HEK293 (cell line): ENCODE measurements at regions not wholly inside any gene's neighbourhood (a gene's known extent, or its start where the extent isn't known, plus 50 kb on each side); places are given as distances from the start of the nearest gene placed in this dataset.

Source experiments
- CTCF ChIA-PET: fragments of 350-600 bp; formaldehyde crosslinking; extraction: SDS; loops from one replicate; lab custom pipeline; 2021; ENCODE audit warnings: antibody characterized with exemption; lab: Yijun Ruan, JAX
- POLR2A ChIA-PET: fragments of 300-600 bp; formaldehyde crosslinking; extraction: SDS; loops from one replicate; lab custom pipeline; 2020; ENCODE audit warnings: antibody characterized with exemption, inconsistent platforms; lab: Yijun Ruan, JAX
- H3K27ac ChIP-seq: fragments of 200-500 bp; sonication (Bioruptor generic); 2 replicates; pipeline ENCODE4 v1.5.1; 2014; ENCODE audit warnings: low read depth, low read length, control low read depth, inconsistent platforms; ENCODE audit errors: extremely low read depth
- H3K36me3 ChIP-seq, 2 experiments: fragments of 200-500 bp in 1 of 2; sonication (Bioruptor generic) in 1 of 2; 1 replicate in 1 of 2; 2 replicates in 1 of 2; pipeline ENCODE4 v1.5.1; 2014 to 2017; ENCODE audit warnings: inconsistent platforms in 2 of 2, low read length in 2 of 2; ENCODE audit not compliant: control insufficient read depth in 2 of 2, insufficient read depth in 1 of 2
- H3K4me1 ChIP-seq: fragments of 200-500 bp; sonication (Bioruptor generic); 2 replicates; pipeline ENCODE4 v1.5.1; 2014; ENCODE audit warnings: mild to moderate bottlenecking, low read length, inconsistent platforms; ENCODE audit not compliant: control insufficient read depth, insufficient read depth
- H3K4me3 ChIP-seq: 2 replicates; pipeline ENCODE4 v1.5.1; 2011; ENCODE audit warnings: low read depth, mild to moderate bottlenecking, control low read depth, low read length, moderate library complexity
- H3K9me3 ChIP-seq: fragments of 200-500 bp; sonication (Bioruptor generic); 2 replicates; pipeline ENCODE4 v1.5.1; 2014; ENCODE audit warnings: low read depth, low read length, inconsistent platforms; ENCODE audit not compliant: control insufficient read depth, insufficient read depth
- GLIS1 ChIP-seq: fragments of 450-650 bp; formaldehyde crosslinking; IDR thresholded peaks from 2 replicates; pipeline ENCODE4 v1.5.1; 2016; ENCODE audit warnings: missing biosample characterization, missing genetic modification characterization
- KLF1 ChIP-seq: fragments of 450-650 bp; formaldehyde crosslinking; IDR thresholded peaks from 2 replicates; pipeline ENCODE4 v1.5.1; 2016; ENCODE audit warnings: missing biosample characterization, missing genetic modification characterization
- MEIS1 ChIP-seq: sonication (generic); formaldehyde crosslinking; IDR thresholded peaks from 2 replicates; pipeline ENCODE4 v1.8.1; 2022; ENCODE audit warnings: missing genetic modification reagents, mild to moderate bottlenecking, borderline replicate concordance
- PRDM10 ChIP-seq: fragments of 450-650 bp; formaldehyde crosslinking; IDR thresholded peaks from 2 replicates; pipeline ENCODE4 v1.5.1; 2016; ENCODE audit warnings: missing biosample characterization, missing genetic modification characterization
- SALL2 ChIP-seq: fragments of 450-650 bp; formaldehyde crosslinking; IDR thresholded peaks from 2 replicates; pipeline ENCODE4 v1.5.0; 2017; ENCODE audit warnings: missing biosample characterization, mild to moderate bottlenecking, missing genetic modification characterization, borderline replicate concordance
- ZBTB1 ChIP-seq: fragments of 450-650 bp; formaldehyde crosslinking; IDR thresholded peaks from 2 replicates; pipeline ENCODE4 v1.5.1; 2016; ENCODE audit warnings: missing biosample characterization, missing genetic modification characterization
- ZBTB20 ChIP-seq: fragments of 450-650 bp; formaldehyde crosslinking; IDR thresholded peaks from 2 replicates; pipeline ENCODE4 v1.5.1; 2016; ENCODE audit warnings: missing biosample characterization, missing genetic modification characterization
- ZBTB6 ChIP-seq: fragments of 450-650 bp; formaldehyde crosslinking; IDR thresholded peaks from 2 replicates; pipeline ENCODE4 v1.5.1; 2017; ENCODE audit warnings: missing biosample characterization, missing genetic modification characterization
- ZFHX2 ChIP-seq: fragments of 450-650 bp; formaldehyde crosslinking; conservative IDR thresholded peaks from 2 replicates; pipeline ENCODE4 v1.5.1; 2016; ENCODE audit warnings: missing biosample characterization, missing genetic modification characterization
- ZFP3 ChIP-seq: fragments of 450-650 bp; formaldehyde crosslinking; IDR thresholded peaks from 2 replicates; pipeline ENCODE4 v1.5.1; 2016; ENCODE audit warnings: low read depth, missing biosample characterization, missing genetic modification characterization
- ZFP37 ChIP-seq: fragments of 450-650 bp; formaldehyde crosslinking; IDR thresholded peaks from 2 replicates; pipeline ENCODE4 v1.5.1; 2016; ENCODE audit warnings: missing biosample characterization, missing genetic modification characterization
- ZNF146 ChIP-seq: fragments of 450-650 bp; formaldehyde crosslinking; IDR thresholded peaks from 2 replicates; pipeline ENCODE4 v1.5.1; 2016; ENCODE audit warnings: missing biosample characterization, missing genetic modification characterization
- ZNF174 ChIP-seq: fragments of 450-650 bp; formaldehyde crosslinking; IDR thresholded peaks from 2 replicates; pipeline ENCODE4 v1.5.0; 2017; ENCODE audit warnings: missing biosample characterization, mild to moderate bottlenecking, missing genetic modification characterization
- ZNF426 ChIP-seq: fragments of 450-650 bp; formaldehyde crosslinking; IDR thresholded peaks from 2 replicates; pipeline ENCODE4 v1.5.1; 2017; ENCODE audit warnings: missing biosample characterization, missing genetic modification characterization, mild to moderate bottlenecking, inconsistent platforms, moderate library complexity
- ZNF544 ChIP-seq: fragments of 450-650 bp; formaldehyde crosslinking; IDR thresholded peaks from 2 replicates; pipeline ENCODE4 v1.5.0; 2017; ENCODE audit warnings: missing biosample characterization, missing genetic modification characterization
- ZNF623 ChIP-seq: fragments of 450-650 bp; formaldehyde crosslinking; IDR thresholded peaks from 2 replicates; pipeline ENCODE4 v1.5.1; 2016; ENCODE audit warnings: missing biosample characterization, missing genetic modification characterization
- ZNF645 ChIP-seq: fragments of 450-650 bp; formaldehyde crosslinking; IDR thresholded peaks from 2 replicates; pipeline ENCODE4; 2016; ENCODE audit warnings: missing biosample characterization, missing genetic modification characterization
- ZNF830 ChIP-seq: fragments of 450-650 bp; IDR thresholded peaks from 2 replicates; pipeline ENCODE4 v1.5.0; 2018; ENCODE audit warnings: missing biosample characterization, missing genetic modification characterization, low read depth, mild to moderate bottlenecking, moderate library complexity
- TF ChIP-seq, protein P1 (sequence below): fragments of 450-650 bp; formaldehyde crosslinking; IDR thresholded peaks from 2 replicates; pipeline ENCODE4 v1.5.1; 2016; ENCODE audit warnings: missing biosample characterization, missing genetic modification characterization
- TF ChIP-seq, protein P2 (sequence below): sonication (generic); formaldehyde crosslinking; IDR thresholded peaks from 2 replicates; pipeline ENCODE4 v1.8.1; 2022; ENCODE audit warnings: mild to moderate bottlenecking, moderate library complexity, missing genetic modification reagents
- TF ChIP-seq, protein P3 (sequence below): fragments of 450-650 bp; formaldehyde crosslinking; IDR thresholded peaks from 2 replicates; pipeline ENCODE4 v1.5.1; 2016; ENCODE audit warnings: missing biosample characterization, missing genetic modification characterization

DNA sequence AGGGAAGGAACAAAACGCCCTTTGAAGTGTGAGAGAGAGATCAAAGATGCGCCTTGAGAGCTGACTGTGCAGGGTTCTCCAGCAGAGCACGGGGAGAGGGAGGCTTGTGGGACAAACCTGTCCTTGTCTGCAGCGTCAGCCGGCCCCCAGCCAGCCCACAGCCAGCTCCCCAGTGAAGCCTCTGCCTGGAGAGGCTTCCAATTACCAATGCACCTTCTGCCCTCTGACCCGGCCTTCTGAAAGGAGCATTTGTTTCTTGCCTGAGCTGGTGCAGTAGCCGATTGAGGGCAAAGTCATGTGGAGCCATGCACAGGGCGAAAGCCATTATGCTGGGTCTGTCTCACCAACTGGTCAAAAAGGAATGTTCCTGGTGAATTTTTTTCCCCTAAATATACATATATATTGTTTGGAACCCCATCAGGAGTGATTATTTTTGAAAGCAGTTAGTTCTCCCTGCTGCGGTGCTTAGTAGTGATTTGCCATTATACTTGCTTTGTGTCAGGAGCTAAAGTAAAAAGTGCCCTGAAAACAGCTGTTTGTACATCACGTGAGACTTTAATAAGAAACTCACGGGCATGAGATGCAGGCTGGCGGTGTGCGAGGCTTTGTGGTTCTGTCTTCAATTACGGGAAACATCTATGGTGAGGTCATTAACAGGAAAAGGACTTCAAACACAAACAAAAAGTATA lies 268.6 kb downstream of the KLF6 start:
- Histone ChIP-seq H3K4me3 (no peak overlapping the region), H3K36me3 (no peaks in the 10 kb centered on the region), H3K27ac (no peak overlapping the region), H3K9me3 (no peaks in the 10 kb centered on the region), H3K4me1 (no peaks in the 10 kb centered on the region)
- ChIA-PET POLR2A (no interaction called here), CTCF (no interaction called here)
- TF ChIP-seq ZFP37 = no peak
- no peak for TF ChIP-seq MEIS1
- TF ChIP-seq ZNF544 (tag by site-specific recombination) = no peak

DNA sequence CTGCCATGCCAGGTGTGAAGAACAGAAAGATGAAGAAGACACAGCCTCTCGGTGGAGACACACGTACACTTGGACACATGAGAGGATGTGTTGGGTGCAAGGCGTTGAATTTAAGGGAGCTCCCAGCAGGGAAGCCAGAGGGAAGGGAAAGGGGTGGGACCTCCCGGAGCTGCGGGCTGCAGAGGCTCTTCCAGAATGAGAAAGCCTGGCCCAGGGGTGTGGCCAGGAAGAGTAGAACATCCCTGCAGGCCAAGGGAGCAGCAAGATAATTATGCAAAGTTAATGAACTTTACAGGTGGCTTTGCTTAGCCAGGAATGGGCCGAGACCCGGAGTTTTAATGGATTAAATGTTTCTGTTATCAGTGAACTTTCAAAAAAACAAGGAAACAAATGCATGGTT lies 270.3 kb downstream of the KLF6 start:
- CTCF ChIA-PET = no interaction called here
- TF ChIP-seq, protein P1, sequence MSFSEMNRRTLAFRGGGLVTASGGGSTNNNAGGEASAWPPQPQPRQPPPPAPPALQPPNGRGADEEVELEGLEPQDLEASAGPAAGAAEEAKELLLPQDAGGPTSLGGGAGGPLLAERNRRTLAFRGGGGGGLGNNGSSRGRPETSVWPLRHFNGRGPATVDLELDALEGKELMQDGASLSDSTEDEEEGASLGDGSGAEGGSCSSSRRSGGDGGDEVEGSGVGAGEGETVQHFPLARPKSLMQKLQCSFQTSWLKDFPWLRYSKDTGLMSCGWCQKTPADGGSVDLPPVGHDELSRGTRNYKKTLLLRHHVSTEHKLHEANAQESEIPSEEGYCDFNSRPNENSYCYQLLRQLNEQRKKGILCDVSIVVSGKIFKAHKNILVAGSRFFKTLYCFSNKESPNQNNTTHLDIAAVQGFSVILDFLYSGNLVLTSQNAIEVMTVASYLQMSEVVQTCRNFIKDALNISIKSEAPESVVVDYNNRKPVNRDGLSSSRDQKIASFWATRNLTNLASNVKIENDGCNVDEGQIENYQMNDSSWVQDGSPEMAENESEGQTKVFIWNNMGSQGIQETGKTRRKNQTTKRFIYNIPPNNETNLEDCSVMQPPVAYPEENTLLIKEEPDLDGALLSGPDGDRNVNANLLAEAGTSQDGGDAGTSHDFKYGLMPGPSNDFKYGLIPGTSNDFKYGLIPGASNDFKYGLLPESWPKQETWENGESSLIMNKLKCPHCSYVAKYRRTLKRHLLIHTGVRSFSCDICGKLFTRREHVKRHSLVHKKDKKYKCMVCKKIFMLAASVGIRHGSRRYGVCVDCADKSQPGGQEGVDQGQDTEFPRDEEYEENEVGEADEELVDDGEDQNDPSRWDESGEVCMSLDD (tag by site-specific recombination) = no peak
- TF ChIP-seq KLF1 (tag by site-specific recombination) = no peak
- TF ChIP-seq ZNF174 (tag by site-specific recombination) = no peak
- no peak for TF ChIP-seq ZBTB6 (tag by site-specific recombination)
- no peak for TF ChIP-seq ZFP3 (tag by site-specific recombination)
- TF ChIP-seq ZNF426 (tag by site-specific recombination) = no peak
- TF ChIP-seq, protein P2, sequence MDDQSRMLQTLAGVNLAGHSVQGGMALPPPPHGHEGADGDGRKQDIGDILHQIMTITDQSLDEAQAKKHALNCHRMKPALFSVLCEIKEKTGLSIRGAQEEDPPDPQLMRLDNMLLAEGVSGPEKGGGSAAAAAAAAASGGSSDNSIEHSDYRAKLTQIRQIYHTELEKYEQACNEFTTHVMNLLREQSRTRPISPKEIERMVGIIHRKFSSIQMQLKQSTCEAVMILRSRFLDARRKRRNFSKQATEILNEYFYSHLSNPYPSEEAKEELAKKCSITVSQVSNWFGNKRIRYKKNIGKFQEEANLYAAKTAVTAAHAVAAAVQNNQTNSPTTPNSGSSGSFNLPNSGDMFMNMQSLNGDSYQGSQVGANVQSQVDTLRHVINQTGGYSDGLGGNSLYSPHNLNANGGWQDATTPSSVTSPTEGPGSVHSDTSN (CRISPR knock-in tag) = no peak
- TF ChIP-seq PRDM10 (tag by site-specific recombination) = no peak
- TF ChIP-seq ZBTB1 = no peak
- no peak for TF ChIP-seq ZNF645 (tag by site-specific recombination)
- TF ChIP-seq ZNF146 (tag by site-specific recombination) = no peak
- TF ChIP-seq GLIS1 (tag by site-specific recombination) = no peak
- no peak for TF ChIP-seq ZNF623 (tag by site-specific recombination)
- TF ChIP-seq, protein P3, sequence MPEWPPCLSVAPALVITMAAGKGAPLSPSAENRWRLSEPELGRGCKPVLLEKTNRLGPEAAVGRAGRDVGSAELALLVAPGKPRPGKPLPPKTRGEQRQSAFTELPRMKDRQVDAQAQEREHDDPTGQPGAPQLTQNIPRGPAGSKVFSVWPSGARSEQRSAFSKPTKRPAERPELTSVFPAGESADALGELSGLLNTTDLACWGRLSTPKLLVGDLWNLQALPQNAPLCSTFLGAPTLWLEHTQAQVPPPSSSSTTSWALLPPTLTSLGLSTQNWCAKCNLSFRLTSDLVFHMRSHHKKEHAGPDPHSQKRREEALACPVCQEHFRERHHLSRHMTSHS (tag by site-specific recombination) = no peak
- TF ChIP-seq ZNF830 (tag by site-specific recombination) = no peak
- TF ChIP-seq ZBTB20 (tag by site-specific recombination) = no peak
- no peak for TF ChIP-seq ZFHX2 (tag by site-specific recombination)
- TF ChIP-seq SALL2 = no peak

More for the DNA sequence above, 270.3 kb downstream of the KLF6 start:
- no peak overlapping the region for H3K4me3 ChIP-seq
- no peaks in the 10 kb centered on the region for H3K36me3 ChIP-seq
- H3K4me1 ChIP-seq = no peaks in the 10 kb centered on the region
- no peak overlapping the region for H3K27ac ChIP-seq
- no peaks in the 10 kb centered on the region for H3K9me3 ChIP-seq
- POLR2A ChIA-PET = interaction anchor here (0.6 kb wide), 1 partner anchor 195 kb away, joined by 3 read pairs; no protein-coding TSS in a partner anchor
